GM21529 (cell line): ENCODE measurements at regions not wholly inside any gene's neighbourhood (a gene's known extent, or its start where the extent isn't known, plus 50 kb on each side); places are given as distances from the start of the nearest gene placed in this dataset.

Source experiments
- ATAC-seq: cut with Tn5 transposase; IDR thresholded peaks from one replicate; pipeline ENCODE4 v1.9.1; 2021; ENCODE audit not compliant: unreplicated experiment

DNA sequence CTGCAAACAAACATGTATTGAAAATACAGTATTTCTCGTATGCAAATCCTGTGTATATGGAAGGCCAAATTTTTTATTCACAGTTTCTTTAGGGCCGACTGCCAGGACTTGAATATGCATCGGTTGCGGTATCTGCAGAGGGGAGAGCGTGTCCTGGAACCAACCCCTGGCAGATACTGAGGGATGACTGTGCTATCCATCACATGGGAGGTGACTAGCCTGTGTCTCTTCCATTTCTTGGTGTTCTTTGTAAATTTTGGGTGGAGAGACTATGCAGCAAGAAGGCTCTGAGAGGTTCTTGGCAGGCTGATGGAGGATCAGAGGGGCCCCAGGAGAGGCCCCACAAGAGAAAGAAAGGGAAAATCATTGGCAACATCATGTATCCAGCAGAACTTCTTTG is 384.3 kb downstream of the YTHDC2 start:
- no peak for ATAC-seq

DNA sequence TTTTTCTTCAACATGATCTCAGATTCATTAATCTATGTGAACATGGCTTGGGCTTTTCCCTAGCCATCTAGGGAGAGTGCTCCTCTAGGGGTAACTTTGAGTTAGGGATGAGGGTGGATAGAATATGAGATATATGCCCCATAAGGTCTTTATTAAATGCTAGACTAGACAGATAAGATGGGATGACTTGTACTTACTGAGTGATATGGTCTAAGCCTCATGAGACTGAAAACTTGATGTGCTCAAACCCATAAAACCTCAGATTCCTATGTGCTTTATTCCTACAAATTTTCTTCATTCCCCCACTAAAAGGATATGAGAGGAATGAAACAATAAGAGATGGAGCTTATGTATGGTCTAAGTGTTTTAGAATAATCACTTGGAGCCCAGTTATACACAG is 386.6 kb downstream of the YTHDC2 start:
- ATAC-seq, result no peak

DNA sequence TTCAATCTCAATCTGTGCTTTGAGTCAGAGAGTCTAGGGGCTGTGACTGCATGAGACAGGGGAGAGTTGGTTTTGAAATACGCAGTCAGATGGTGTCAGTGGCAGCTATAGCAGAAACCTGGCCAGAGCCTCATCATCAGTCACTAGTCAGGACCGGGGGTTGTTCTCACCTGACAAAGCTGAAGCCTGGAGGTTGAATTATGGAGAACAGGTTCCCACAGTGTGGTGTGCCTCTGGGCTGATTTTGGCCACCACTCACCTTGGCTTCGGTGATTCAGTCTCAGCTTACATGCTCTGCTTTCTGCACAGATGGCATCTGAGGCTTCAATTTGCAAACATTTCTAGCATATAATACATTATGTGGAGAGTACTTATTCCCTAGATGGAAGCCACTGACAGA is 387.3 kb downstream of the YTHDC2 start:
- no peak for ATAC-seq

DNA sequence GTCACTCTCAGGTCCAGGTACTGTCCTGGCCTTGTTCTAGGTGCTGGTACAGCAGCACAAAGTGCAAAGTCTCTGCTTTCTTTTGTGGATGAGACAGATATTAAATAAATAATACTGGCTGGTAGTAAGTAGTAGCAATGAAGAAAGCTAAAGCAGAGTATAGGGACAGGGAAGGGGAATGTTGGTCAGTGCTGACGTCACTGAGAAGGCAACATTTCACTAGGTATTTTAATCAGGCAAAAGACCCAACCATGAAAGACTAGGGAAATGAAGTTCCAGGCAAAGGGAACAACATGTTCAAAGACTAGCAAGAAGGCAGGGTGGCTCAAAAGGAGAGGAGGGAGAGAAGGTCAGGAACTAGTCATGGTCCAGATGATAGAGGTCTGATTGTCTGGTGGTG is 388.2 kb downstream of the YTHDC2 start:
- no peak for ATAC-seq

DNA sequence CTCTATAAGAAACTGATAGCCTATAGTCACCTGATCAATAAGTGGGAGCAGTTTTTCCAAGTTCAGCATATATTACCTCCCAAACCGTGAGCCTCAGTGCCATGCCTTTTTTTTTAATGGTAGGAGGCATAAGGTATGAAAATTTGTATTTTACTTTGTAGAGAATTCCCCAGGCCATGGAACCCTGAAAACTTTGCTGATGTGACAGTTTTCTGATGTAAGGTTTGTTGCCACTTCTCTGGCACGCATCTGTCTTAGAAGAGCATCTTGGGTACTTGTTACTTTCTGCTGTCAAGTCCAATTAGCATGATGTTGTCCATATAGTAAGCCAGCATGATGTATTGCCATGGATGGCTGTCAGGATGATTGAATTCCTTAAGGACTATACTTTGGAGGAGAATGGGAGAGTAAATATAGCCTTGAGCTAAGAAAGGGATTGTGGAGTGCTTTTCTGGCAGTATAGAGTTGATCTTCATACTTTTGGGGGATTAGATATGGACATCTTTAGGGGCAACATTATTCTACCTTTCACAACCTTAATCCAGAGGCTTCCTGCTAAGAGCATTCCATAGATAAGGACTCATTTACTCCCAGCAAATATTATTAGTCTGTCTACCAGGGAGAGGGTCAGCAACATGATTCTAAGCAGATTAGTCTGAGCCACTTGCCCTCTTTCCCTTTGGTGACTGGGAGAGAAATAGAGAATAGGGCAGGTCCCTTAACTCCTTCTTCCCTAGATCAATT is 389.6 kb downstream of the YTHDC2 start:
- ATAC-seq, result no peak

DNA sequence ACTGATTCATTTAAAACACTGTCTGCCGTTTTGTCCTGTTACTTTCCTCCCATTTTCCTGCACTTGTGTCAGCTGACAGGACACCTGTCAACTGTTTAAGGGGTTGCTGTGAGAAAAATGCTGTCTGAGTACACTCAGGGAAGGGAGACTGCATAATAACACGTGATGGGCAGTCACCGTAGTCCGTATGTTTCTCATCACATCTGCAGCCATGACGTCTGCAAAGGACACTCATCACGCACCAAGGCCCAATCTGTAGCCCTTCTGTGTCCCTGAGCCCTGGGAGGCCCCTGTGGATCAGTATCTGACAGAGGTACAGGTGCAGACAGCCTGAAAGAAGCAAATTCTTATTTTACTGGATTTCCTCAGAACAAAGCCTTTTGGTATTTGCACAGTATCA is 396.3 kb downstream of the YTHDC2 start:
- ATAC-seq, result no peak

DNA sequence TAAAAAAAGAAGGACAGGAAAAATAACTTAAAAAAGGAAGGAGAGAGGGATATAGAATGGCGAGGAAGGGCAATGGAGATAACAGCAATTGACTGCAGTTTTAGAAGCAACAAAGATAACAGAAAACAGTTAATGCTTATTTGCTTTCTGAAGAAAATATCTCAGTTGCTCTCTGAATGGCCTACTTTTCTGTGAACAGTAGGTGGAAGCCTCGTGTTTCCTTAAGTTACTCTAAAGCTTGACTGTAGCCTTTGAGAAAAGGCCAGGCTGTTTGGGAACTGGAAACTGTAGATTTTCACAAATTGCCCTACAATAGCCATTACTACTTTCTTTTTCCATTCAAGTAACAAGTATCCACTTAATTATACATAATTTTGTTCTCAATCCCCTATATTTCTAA is 404.5 kb downstream of the YTHDC2 start:
- no peak for ATAC-seq

DNA sequence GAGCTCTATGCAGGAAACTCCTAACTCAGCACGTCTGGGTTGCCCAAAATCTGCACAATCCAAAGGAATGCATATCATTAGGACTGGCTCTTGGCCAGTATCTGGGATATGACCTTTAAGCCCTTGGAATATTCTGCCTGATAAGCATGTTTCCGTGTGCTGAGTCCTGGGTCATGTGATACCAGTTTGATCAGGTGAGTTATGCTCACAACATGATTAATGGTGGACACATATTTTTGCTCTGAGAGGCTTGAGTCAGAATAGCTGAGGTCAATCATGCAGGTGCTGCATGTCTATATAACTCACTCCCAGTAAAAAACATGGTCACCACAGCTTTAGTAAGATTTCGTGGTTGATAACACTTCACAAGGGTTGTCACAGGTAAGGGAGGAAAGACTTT is 408.8 kb downstream of the YTHDC2 start:
- ATAC-seq, result no peak

DNA sequence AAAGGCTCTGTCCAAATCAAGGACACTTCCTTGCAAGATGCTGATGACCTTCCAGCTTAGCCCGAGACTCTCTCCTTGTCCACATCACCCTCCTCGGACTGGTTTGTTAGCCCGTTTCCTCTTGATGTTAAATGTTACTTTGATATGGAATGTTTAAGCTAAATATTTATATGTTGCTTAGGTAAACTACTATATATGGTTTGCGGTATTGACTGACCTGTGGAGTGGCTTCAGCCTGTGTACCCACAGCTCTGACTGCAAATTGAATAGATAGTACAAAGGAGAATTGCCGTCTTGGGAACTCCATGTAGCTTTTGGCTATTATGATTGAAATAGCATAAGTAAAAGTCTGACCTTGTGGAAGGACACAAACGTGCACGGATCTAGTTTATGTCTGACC is 422.0 kb downstream of the YTHDC2 start:
- ATAC-seq, result no peak

DNA sequence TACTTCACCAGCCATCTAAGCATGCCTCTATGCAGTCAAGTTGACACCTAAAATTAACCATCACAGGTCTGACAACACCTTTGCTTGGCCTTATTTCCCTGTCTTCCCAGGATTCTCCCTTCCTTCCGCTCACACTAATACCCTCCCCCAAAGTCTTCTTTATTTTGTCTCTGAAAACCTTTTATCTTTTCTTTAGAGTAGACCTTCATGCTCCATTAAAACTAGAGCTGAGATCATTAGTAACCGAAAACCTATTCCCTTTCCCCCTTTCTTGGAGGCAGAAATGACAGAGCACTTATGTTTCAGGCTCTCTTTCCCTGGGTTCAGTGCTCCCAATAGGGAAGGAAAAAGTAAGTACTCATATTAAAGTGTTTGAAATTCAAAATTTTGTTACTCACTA is 423.8 kb downstream of the YTHDC2 start:
- ATAC-seq, result no peak

DNA sequence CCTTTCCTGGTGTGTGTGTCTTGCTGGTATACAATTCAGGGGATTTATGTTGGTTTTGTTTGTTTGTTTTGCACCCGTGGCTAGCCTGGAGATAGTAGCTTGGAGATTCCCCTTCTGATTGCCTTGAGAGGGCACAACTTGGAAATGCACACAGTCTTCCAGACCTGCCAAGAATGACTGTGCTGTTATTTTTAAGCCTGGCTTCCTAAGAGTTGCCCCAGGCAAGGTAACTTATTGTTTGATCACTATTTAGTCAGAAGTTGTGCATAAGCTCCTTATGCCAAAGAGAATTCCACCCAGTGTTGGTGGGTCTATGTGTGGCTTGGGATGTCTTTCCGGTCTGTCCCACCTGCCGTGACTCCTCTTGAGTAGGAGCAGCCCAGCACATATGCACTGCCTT is 421.9 kb upstream of the KCNN2 start:
- no peak for ATAC-seq

DNA sequence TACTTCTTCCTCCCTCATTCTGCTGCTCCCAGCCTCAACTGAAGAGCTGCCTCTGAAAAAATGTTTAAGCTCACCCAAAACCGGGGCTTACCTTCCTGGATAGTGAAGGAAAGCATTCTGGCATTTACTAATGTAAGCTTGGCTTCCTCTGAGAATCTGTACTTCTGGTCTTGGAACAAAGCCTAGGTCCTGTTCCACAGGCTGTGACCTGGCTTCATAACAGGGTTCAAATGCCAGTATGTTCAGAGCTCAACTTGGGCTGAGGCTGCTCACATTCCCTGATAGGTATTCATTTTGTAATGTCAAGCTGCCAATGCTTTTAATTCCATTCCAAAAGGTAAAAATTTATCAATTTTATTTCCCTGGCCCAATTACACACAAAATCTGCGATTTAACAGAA is 411.7 kb upstream of the KCNN2 start:
- no peak for ATAC-seq

DNA sequence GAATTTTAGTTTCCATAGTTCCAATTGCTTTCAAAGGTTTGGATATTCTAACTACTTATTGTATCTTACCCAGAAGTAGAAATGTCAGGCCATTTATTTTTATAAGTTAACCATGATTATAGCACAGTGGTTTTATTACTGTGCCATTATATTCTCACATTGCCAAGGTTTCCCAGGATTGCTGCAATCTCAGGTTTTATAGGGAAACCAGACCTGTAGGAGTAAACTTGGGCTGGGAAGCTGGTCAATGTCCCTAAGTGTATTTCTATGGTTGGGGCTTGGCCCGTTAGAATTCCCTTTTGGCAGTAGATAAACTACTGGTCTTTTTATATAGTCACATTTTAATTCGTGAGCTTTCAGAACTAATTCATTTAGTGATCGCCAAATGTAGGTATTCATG is 396.6 kb upstream of the KCNN2 start:
- no peak for ATAC-seq

DNA sequence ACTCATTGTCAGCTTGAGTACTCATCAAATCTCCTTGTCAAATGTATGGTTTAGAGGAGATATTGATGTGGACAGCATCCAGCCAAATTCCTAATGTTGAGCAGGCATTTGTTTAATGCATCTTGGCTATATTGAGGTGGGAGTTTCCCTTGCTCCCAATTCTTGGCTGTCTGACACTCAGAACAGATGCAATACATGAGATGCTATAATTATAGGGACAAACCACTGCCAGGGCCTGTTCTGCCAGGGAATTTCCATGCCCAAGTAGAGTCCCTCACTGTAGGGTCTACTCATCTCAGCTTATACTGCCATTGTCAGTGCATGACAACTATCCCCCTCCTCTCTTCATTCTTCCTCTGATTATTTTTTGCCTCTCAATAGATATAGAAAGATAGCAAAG is 392.0 kb upstream of the KCNN2 start:
- ATAC-seq, result no peak

DNA sequence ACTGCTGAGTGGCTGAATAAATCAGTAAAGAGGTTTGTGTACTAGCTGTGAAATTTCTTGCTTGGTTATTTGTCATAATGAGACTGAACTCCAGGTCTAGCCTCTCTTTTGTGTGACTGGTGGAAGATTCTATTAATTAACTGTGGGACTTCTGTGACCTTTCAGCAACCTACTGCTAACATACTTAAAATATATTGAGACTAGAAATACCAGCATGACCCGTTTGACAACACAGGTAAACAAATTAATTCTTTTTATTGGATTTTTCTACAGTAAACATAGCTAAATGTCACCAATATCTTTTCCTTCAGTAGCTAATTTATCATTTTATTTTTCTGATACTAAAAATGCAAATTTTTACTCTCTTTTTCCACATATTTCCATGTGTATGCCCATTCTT is 390.4 kb upstream of the KCNN2 start:
- no peak for ATAC-seq

DNA sequence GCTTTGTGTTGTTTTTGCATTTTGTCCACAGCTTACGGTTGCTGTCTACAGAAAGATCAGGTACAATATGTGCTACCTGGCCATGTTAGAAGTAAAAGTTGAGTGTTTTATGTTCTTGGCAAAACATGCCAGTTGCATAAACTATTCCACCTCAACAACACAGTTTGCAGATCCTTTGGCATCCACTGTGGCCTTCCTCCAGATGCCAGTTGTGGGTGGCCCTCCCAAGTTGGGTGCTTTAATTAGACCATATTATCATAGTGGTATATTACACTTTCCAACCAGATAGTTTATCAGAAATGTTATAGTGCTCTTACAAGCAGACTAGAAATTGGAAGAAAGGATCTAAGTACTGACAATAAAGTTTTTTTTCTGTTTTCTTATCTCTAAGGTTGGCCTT is 386.9 kb upstream of the KCNN2 start:
- ATAC-seq, result no peak

DNA sequence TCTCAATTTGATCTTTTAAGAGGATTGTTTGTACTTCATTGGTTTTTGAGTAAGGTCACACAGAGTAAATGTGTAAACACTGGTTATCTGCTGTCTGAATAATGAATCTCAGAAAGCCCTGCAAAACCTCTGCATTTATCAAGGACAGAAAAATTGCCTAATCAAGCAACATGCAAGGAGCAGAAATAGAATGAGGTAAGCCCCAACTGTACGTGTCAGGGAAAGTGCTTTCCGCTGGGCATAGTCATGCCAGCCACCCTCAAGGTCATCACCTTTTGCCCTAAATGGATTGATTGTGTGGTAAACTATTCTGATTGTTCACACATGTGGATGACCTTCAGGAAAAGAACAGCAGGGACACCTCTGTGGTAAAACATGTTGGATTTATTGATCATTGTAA is 376.9 kb upstream of the KCNN2 start:
- ATAC-seq, result no peak

DNA sequence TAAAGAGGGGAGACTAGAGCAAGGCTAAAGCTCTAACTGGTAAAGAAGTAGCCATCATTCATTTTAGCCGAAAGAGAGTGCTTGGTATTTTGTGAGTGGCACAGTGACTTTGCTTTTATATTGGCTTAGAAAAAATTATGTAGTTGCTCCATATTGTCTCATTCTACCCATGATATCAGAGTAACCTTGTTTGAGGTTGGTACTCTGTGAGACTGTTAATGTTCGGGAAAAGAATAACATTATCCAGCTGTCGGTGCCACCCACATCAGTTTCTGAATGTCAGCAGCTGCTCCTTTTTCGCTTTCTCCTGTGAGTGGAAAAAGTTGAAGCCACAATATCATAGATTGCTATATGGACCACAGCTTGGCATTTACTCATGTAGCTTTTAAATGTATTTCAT is 376.4 kb upstream of the KCNN2 start:
- ATAC-seq, result no peak

DNA sequence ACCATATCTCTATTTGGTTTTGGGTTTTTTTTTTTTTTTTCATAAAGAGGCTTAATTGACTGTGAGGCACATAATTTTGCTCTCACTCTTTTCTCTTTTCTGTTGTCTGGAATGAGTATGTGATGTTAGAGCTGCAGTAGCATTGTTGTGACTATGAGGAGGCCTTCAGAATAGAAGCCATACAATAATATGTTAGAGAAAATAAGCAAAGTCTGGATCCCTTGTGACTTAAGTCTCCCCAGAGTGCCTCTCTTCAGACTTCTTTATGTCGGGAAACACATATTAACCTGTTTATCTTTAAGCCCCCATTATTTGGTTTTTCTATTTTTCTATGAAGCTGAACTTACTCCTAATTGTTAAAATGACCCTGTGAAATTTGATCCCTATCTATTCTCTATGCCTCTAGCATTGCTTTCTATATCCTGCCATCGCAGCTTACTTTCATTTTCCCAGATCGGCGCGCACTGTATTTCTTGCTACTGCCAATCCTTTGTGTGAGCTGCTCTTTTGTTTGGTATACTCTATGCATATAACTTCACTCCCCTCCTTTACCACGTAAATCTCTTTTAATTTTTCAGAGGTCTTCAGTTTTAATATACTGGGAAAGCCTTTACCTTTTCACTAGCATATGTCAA is 372.5 kb upstream of the KCNN2 start:
- ATAC-seq, result no peak

DNA sequence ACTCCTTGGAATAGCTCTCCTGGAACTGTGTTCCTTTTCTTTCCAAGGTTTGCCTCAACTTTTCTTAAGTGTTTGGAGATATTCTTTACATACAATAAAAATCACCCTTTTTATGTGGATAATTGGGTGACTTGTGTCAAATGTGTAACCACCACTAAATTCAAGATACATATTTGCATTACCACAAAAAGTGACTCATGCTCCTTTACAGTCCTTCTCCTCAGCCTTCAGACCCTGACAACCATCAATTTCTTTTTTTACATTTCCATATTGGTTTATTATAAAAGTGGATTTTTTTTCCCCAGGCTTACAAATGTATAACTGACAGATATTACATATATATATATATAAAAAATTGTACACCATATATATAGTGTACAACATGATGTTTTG is 372.0 kb upstream of the KCNN2 start:
- no peak for ATAC-seq

DNA sequence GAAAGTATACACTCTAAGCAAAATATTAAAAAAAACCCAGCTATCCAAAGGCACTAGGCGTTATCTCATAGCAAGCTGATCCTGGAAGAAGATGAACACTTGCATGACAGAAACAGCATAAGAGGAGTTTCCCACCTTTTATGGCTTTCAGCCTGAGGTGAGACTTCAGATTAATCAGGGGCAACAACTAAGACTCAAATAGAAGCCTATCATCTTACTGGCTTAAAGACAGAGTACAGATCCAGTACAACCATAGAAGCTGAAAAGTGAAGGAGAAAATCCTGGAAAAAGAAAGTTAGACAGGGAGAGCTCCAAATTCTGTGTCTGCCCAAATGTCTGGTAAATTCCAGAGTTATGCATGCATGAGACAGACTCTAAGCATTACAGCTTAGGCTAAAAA is 360.8 kb upstream of the KCNN2 start:
- no peak for ATAC-seq

DNA sequence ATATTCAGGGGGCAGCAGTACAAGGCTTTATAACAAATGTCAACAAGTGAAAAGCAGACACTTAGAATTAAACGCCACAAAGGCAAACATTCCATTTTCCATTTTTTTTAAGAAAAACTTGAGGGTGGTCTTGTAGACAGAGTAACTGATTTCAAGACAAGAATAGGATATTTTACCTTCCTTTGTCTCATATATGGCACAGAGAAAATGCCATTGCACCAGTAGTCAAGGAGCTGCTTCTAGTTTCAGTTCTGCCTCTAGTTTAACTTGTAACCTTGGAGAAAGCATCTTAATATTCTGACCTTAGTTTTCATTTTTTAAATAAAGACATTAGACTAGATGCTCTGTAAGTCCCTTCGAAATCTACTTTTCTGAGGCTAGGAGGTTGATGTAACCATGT is 355.3 kb upstream of the KCNN2 start:
- no peak for ATAC-seq

DNA sequence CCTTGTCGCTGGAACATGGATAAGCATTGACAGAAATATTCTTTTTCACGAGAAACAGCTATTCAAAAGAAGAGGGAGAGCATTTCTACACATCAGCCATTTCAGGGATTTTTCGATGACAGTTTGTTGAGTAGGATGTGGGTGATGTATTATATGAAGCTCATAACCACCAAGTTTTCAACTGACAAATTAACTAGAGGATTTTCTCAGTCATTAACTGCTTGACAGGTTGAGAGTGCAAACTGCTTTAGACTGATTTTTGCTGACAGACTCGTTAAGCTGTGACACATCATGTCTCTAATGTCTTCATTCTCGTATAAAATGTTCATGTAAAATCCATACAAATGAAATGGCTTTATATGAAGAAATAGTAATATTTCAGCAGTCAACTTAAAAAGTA is 354.2 kb upstream of the KCNN2 start:
- ATAC-seq, result no peak
